Naive thymus-derived CD4-positive, alpha-beta T cell (primary cell): ENCODE measurements at regions not wholly inside any gene's neighbourhood (a gene's known extent, or its start where the extent isn't known, plus 50 kb on each side); places are given as distances from the start of the nearest gene placed in this dataset.

ENCODE experiments used
- ATAC-seq: fragments of 150-1000 bp; cut with Tn5 transposase; 2 replicates; pipeline ENCODE4 v1.10.0; 2021; ENCODE audit warnings: mild to moderate bottlenecking, moderate library complexity
- CTCF ChIA-PET: fragments of 350-600 bp; sonication (Branson Sonifier 250); formaldehyde crosslinking; loops from one replicate; lab custom pipeline; 2021; ENCODE audit warnings: antibody characterized with exemption; lab: Charles Lee
- POLR2A ChIA-PET: fragments of 350-600 bp; sonication (Branson Sonifier 250); formaldehyde crosslinking; loops from one replicate; lab custom pipeline; 2021; ENCODE audit warnings: antibody characterized with exemption, inconsistent platforms; lab: Charles Lee
- DNase-seq, 9 donors: peaks; one replicate each; pipeline versions ENCODE4 v3.0.0 to v3.0.0-alpha.2; 2020 to 2022; ENCODE audit warnings: mixed read lengths in 1 of 9
- H3K27ac ChIP-seq: one replicate; pipeline ENCODE4 v1.7.0; 2013; ENCODE audit warnings: mild to moderate bottlenecking, low read depth, low read length, moderate library complexity
- H3K27me3 ChIP-seq, 2 donors: one replicate each; pipeline ENCODE4 v1.7.0; 2013; ENCODE audit warnings: low read length in 2 of 2, mild to moderate bottlenecking in 2 of 2, moderate library complexity in 2 of 2; ENCODE audit not compliant: control insufficient read depth in 2 of 2, insufficient read depth in 2 of 2
- H3K36me3 ChIP-seq, 3 experiments: 1 replicate in 2 of 3; 2 replicates in 1 of 3; pipeline ENCODE4 v1.7.0; 2013; ENCODE audit warnings: low read length in 3 of 3, mild to moderate bottlenecking in 3 of 3, moderate library complexity in 1 of 3; ENCODE audit not compliant: insufficient read depth in 3 of 3, control insufficient read depth in 2 of 3
- H3K4me1 ChIP-seq, 2 donors: one replicate each; pipeline ENCODE4 v1.7.0; 2013; ENCODE audit warnings: low read length in 2 of 2, mild to moderate bottlenecking in 2 of 2, moderate library complexity in 1 of 2; ENCODE audit not compliant: control insufficient read depth in 2 of 2, insufficient read depth in 2 of 2
- H3K4me3 ChIP-seq: 2 replicates; pipeline ENCODE4 v1.7.0; 2013; ENCODE audit warnings: mild to moderate bottlenecking, low read length
- H3K9me3 ChIP-seq, 3 experiments: 1 replicate in 2 of 3; 2 replicates in 1 of 3; pipeline ENCODE4 v1.7.0; 2013; ENCODE audit warnings: low read length in 3 of 3; ENCODE audit not compliant: control insufficient read depth in 2 of 3
- H3K27ac Mint-ChIP-seq, 9 donors: one replicate each; pipeline ENCODE4 v1.8.0; 2020 to 2022; ENCODE audit warnings: mixed read lengths in 9 of 9, mild to moderate bottlenecking in 8 of 9, moderate library complexity in 5 of 9, inconsistent platforms in 2 of 9
- H3K27me3 Mint-ChIP-seq, 5 donors: one replicate each; pipeline ENCODE4 v1.8.0; 2021 to 2022; ENCODE audit warnings: mixed read lengths in 5 of 5, mild to moderate bottlenecking in 1 of 5
- H3K36me3 Mint-ChIP-seq, 5 donors: one replicate each; pipeline ENCODE4 v1.8.0; 2020 to 2022; ENCODE audit warnings: mixed read lengths in 5 of 5, mild to moderate bottlenecking in 3 of 5, inconsistent platforms in 1 of 5
- H3K4me1 Mint-ChIP-seq, 7 donors: one replicate each; pipeline ENCODE4 v1.8.0; 2020 to 2022; ENCODE audit warnings: mixed read lengths in 7 of 7, mild to moderate bottlenecking in 3 of 7, inconsistent platforms in 1 of 7
- H3K4me3 Mint-ChIP-seq, 10 donors: one replicate each; pipeline ENCODE4 v1.8.0; 2020 to 2022; ENCODE audit warnings: mild to moderate bottlenecking in 10 of 10, mixed read lengths in 10 of 10, moderate library complexity in 6 of 10, inconsistent platforms in 2 of 10
- H3K9me3 Mint-ChIP-seq, 11 donors: one replicate each; pipeline ENCODE4 v1.8.0; 2020 to 2022; ENCODE audit warnings: mixed read lengths in 11 of 11, mild to moderate bottlenecking in 4 of 11, inconsistent platforms in 1 of 11, moderate library complexity in 1 of 11
- intact Hi-C, 2 donors: fragments of 100-400 bp; cut with micrococcal nuclease; formaldehyde crosslinking; loops; one replicate each; pipeline ENCODE4 v1.15.1; 2023

GRCh38 chr9:73980754-73981153 lies 516.4 kb upstream of the RORB start:
- no peak for ATAC-seq
- H3K9me3 ChIP-seq = no peaks in the 10 kb centered on the region
- no peaks in the 10 kb centered on the region for H3K4me1 ChIP-seq
- Mint-ChIP-seq H3K9me3 (peaks cover 0 to 10% (median 4%) of the 10 kb centered on the region in 11 donors), H3K27ac (no peak overlapping the region), H3K27me3 (no peaks in the 10 kb centered on the region), H3K4me3 (no peak overlapping the region), H3K4me1 (no peaks in the 10 kb centered on the region), H3K36me3 (no peaks in the 10 kb centered on the region)
- H3K27ac ChIP-seq = no peak overlapping the region
- intact Hi-C loops = no loop called here
- no peak overlapping the region for H3K4me3 ChIP-seq
- DNase-seq = no peak
- CTCF ChIA-PET = no interaction called here
- no peaks in the 10 kb centered on the region for H3K27me3 ChIP-seq
- no peaks in the 10 kb centered on the region for H3K36me3 ChIP-seq
- POLR2A ChIA-PET = no interaction called here

GRCh38 chr9:73981405-73981804 lies 515.7 kb upstream of the RORB start:
- Mint-ChIP-seq H3K27me3 (no peaks in the 10 kb centered on the region), H3K27ac (no peak overlapping the region), H3K9me3 (peaks cover 0 to 13% (median 7%) of the 10 kb centered on the region in 11 donors), H3K4me1 (no peaks in the 10 kb centered on the region), H3K4me3 (no peak overlapping the region), H3K36me3 (no peaks in the 10 kb centered on the region)
- Histone ChIP-seq H3K9me3 (no peaks in the 10 kb centered on the region), H3K36me3 (no peaks in the 10 kb centered on the region), H3K27me3 (no peaks in the 10 kb centered on the region), H3K4me1 (no peaks in the 10 kb centered on the region), H3K27ac (no peak overlapping the region), H3K4me3 (no peak overlapping the region)
- intact Hi-C loops = no loop called here
- DNase-seq (no peak), ATAC-seq (no peak)
- ChIA-PET POLR2A (no interaction called here), CTCF (no interaction called here)

DNA sequence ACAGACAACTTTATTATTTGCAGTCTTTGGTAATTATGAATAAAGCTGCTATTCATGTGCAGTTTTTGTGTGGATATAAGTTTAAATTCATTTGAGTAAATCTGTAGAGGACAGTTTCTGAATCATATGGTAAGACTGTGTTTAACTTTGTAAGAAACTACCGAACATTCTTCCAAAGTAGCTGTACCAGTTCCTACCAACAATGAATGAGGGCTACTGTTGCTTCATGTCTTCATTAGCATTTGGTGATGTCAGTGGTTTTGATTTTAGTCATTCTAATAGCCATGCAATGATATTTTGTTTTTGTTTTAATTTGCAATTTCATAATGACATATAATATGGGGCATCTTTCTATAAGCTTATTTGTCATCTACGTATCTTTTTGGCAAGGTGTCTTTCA lies 501.3 kb upstream of the RORB start:
- Mint-ChIP-seq H3K4me3 (no peak overlapping the region), H3K4me1 (no peaks in the 10 kb centered on the region), H3K36me3 (no peaks in the 10 kb centered on the region), H3K9me3 (peaks cover 0 to 12% (median 2%) of the 10 kb centered on the region in 11 donors), H3K27me3 (no peaks in the 10 kb centered on the region), H3K27ac (no peak overlapping the region)
- ChIA-PET CTCF (no interaction called here), POLR2A (no interaction called here)
- intact Hi-C loops = no loop called here
- Histone ChIP-seq H3K9me3 (no peaks in the 10 kb centered on the region), H3K4me1 (no peaks in the 10 kb centered on the region), H3K27ac (no peak overlapping the region), H3K36me3 (no peaks in the 10 kb centered on the region), H3K27me3 (no peaks in the 10 kb centered on the region), H3K4me3 (no peak overlapping the region)
- no peak for ATAC-seq
- no peak for DNase-seq

DNA sequence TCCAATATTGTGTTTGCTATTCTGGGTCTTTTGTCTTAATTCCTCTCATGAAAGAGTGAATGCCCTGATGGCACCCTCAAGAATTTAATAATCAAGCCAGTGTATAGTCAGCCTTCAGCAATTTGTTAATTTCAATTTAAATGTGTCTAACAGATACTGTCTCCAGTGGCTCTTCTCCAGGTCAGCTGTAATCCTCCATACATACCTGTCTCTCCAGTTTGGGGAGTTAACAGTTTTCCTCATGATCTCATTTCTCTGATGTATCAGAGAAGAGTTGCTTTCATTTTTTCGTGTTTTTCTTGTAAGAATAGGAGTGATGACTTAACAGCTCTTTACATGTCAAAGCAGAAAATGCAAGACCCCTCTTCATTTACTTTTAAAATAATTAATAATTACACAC lies 500.3 kb upstream of the RORB start:
- ATAC-seq = no peak
- DNase-seq = no peak
- Mint-ChIP-seq H3K4me3 (no peak overlapping the region), H3K4me1 (no peaks in the 10 kb centered on the region), H3K27ac (no peak overlapping the region), H3K9me3 (peaks cover 0 to 11% (median 2%) of the 10 kb centered on the region in 11 donors), H3K27me3 (no peaks in the 10 kb centered on the region), H3K36me3 (no peaks in the 10 kb centered on the region)
- no peaks in the 10 kb centered on the region for H3K9me3 ChIP-seq
- H3K4me3 ChIP-seq = no peak overlapping the region
- H3K4me1 ChIP-seq = no peaks in the 10 kb centered on the region
- H3K27me3 ChIP-seq = no peaks in the 10 kb centered on the region
- no peaks in the 10 kb centered on the region for H3K36me3 ChIP-seq
- H3K27ac ChIP-seq = no peak overlapping the region
- CTCF ChIA-PET = no interaction called here
- intact Hi-C loops = no loop called here
- POLR2A ChIA-PET = no interaction called here

DNA sequence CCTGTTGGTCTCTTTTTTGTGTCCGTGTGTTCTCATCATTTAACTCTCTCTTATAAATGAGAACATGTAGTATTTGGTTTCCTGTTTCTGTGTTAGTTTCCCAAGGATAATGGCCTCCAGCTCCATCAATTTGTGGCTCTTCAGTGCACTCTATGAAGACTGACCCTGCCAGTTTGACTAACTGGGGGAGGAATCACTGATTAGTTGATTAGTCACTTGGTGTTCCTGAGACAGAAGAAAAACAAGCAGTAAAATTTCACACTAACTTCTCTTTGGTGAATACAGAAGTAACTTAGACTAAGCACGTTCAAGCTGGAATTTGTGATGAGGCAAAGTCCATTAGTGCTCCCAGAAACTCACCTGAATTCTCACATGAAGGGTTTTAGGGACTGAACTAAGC lies 495.8 kb upstream of the RORB start:
- POLR2A ChIA-PET = no interaction called here
- no peaks in the 10 kb centered on the region for H3K4me1 Mint-ChIP-seq
- no peak overlapping the region for H3K27ac ChIP-seq
- peaks cover 0 to 11% (median 0%) of the 10 kb centered on the region in 11 donors for H3K9me3 Mint-ChIP-seq
- no peak overlapping the region for H3K27ac Mint-ChIP-seq
- no peak for ATAC-seq
- H3K9me3 ChIP-seq = no peaks in the 10 kb centered on the region
- intact Hi-C loops = no loop called here
- CTCF ChIA-PET = no interaction called here
- H3K27me3 Mint-ChIP-seq = no peaks in the 10 kb centered on the region
- H3K4me1 ChIP-seq = no peaks in the 10 kb centered on the region
- no peak overlapping the region for H3K4me3 ChIP-seq
- H3K36me3 Mint-ChIP-seq = no peaks in the 10 kb centered on the region
- no peak overlapping the region for H3K4me3 Mint-ChIP-seq
- DNase-seq = no peak
- H3K27me3 ChIP-seq = no peaks in the 10 kb centered on the region
- H3K36me3 ChIP-seq = no peaks in the 10 kb centered on the region

DNA sequence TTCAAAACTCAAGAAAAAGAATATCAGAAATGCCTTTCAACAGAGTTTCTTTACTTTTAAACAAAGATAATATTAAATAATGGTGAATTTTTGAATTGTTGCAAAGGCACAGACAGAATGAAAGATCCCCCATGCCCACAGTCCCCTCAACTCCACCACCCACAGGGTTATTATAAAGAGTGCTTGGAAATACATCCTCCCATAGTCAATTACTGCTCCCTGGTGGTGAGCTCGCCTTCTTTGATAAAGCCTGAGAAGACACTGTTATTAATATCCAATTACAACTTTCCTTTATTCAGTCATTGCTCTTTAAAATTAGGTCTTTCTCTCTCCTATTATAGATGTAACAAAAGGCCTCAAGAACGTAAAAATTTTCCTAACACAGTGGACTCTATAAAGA lies 490.2 kb upstream of the RORB start:
- H3K4me1 Mint-ChIP-seq = no peaks in the 10 kb centered on the region
- intact Hi-C loops = no loop called here
- POLR2A ChIA-PET = no interaction called here
- Histone ChIP-seq H3K4me3 (no peak overlapping the region), H3K9me3 (no peaks in the 10 kb centered on the region), H3K4me1 (no peaks in the 10 kb centered on the region), H3K27ac (no peak overlapping the region), H3K36me3 (no peaks in the 10 kb centered on the region), H3K27me3 (no peaks in the 10 kb centered on the region)
- no peak for ATAC-seq
- H3K9me3 Mint-ChIP-seq = peaks cover 0 to 4% (median 0%) of the 10 kb centered on the region in 11 donors
- H3K4me3 Mint-ChIP-seq = no peak overlapping the region
- H3K36me3 Mint-ChIP-seq = no peaks in the 10 kb centered on the region
- no peaks in the 10 kb centered on the region for H3K27me3 Mint-ChIP-seq
- no peak overlapping the region for H3K27ac Mint-ChIP-seq
- DNase-seq = no peak
- CTCF ChIA-PET = no interaction called here

GRCh38 chr9:74007833-74008232 lies 489.3 kb upstream of the RORB start:
- ChIA-PET CTCF (no interaction called here), POLR2A (no interaction called here)
- intact Hi-C loops = no loop called here

More at GRCh38 chr9:74007833-74008232, 489.3 kb upstream of the RORB start:
- H3K9me3 ChIP-seq = no peaks in the 10 kb centered on the region
- no peaks in the 10 kb centered on the region for H3K27me3 Mint-ChIP-seq
- H3K27ac Mint-ChIP-seq = no peak overlapping the region
- H3K27me3 ChIP-seq = no peaks in the 10 kb centered on the region
- H3K9me3 Mint-ChIP-seq = peaks cover 0 to 4% (median 0%) of the 10 kb centered on the region in 11 donors
- ATAC-seq (no peak), DNase-seq (no peak)
- H3K36me3 Mint-ChIP-seq = no peaks in the 10 kb centered on the region
- H3K4me3 ChIP-seq = no peak overlapping the region
- H3K4me1 ChIP-seq = no peaks in the 10 kb centered on the region
- H3K27ac ChIP-seq = no peak overlapping the region
- no peaks in the 10 kb centered on the region for H3K4me1 Mint-ChIP-seq
- no peaks in the 10 kb centered on the region for H3K36me3 ChIP-seq
- no peak overlapping the region for H3K4me3 Mint-ChIP-seq
